ENCODE measurements at regions not wholly inside any gene's neighbourhood (a gene's known extent, or its start where the extent isn't known, plus 50 kb on each side); places are given as distances from the start of the nearest gene placed in this dataset.

GRCh38 chr5:74413403-74414048 lies 227.0 kb downstream of the ENC1 start:
- DNase-seq (ENCODE audit: low read depth) = no peak
- H3K4me3 ChIP-seq (ENCODE audit: low read depth, low read length) = no peak overlapping the region
- in situ Hi-C loops (cut with HindIII; ENCODE audit: low sequenced_read_pairs) = no loop called here
- no peak for TF ChIP-seq CTCF (IDR thresholded peaks at IDR 0.05; ENCODE audit: low read depth, low read length, missing control alignments)

GRCh38 chr5:74412066-74412465 lies 228.5 kb downstream of the ENC1 start:
- no peak for TF ChIP-seq CTCF (IDR thresholded peaks at IDR 0.05; ENCODE audit: low read depth, low read length, missing control alignments)
- in situ Hi-C loops (cut with HindIII; ENCODE audit: low sequenced_read_pairs) = no loop called here
- H3K4me3 ChIP-seq (ENCODE audit: low read depth, low read length) = no peak overlapping the region
- no peak for DNase-seq (ENCODE audit: low read depth)

GRCh38 chr5:74409712-74410111 lies 230.8 kb downstream of the ENC1 start:
- in situ Hi-C loops (cut with HindIII; ENCODE audit: low sequenced_read_pairs) = no loop called here
- no peak for DNase-seq (ENCODE audit: low read depth)
- H3K4me3 ChIP-seq (ENCODE audit: low read depth, low read length) = no peak overlapping the region
- no peak for TF ChIP-seq CTCF (IDR thresholded peaks at IDR 0.05; ENCODE audit: low read depth, low read length, missing control alignments)

- no peak overlapping the region for H3K4me3 ChIP-seq (ENCODE audit: low read depth, low read length)
- no peak for TF ChIP-seq CTCF (IDR thresholded peaks at IDR 0.05; ENCODE audit: low read depth, low read length, missing control alignments)
- DNase-seq (ENCODE audit: low read depth) = no peak
- in situ Hi-C loops (cut with HindIII; ENCODE audit: low sequenced_read_pairs) = no loop called here
Observed at GRCh38 chr5:74409166-74409706, 231.3 kb downstream of the ENC1 start.

GRCh38 chr5:74408150-74409043 lies 232.1 kb downstream of the ENC1 start:
- TF ChIP-seq CTCF (IDR thresholded peaks at IDR 0.05; ENCODE audit: low read depth, low read length, missing control alignments) = no peak
- H3K4me3 ChIP-seq (ENCODE audit: low read depth, low read length) = no peak overlapping the region
- no peak for DNase-seq (ENCODE audit: low read depth)
- in situ Hi-C loops (cut with HindIII; ENCODE audit: low sequenced_read_pairs) = no loop called here

- no peak for DNase-seq (ENCODE audit: low read depth)
- no peak overlapping the region for H3K4me3 ChIP-seq (ENCODE audit: low read depth, low read length)
- in situ Hi-C loops (cut with HindIII; ENCODE audit: low sequenced_read_pairs) = no loop called here
- no peak for TF ChIP-seq CTCF (IDR thresholded peaks at IDR 0.05; ENCODE audit: low read depth, low read length, missing control alignments)
Observed at GRCh38 chr5:74407701-74408100, 232.8 kb downstream of the ENC1 start.
